B cell (primary cell): ENCODE measurements at regions not wholly inside any gene's neighbourhood (a gene's known extent, or its start where the extent isn't known, plus 50 kb on each side); places are given as distances from the start of the nearest gene placed in this dataset.

ENCODE experiments used
- ATAC-seq: fragments of 200-7000 bp; cut with Tn5 transposase; one replicate; pipeline ENCODE4 v1.10.0; 2021; ENCODE audit warnings: low read depth, mild to moderate bottlenecking, moderate number of reproducible peaks, moderate library complexity
- CTCF ChIA-PET: fragments of 350-600 bp; sonication (Branson Sonifier 250); formaldehyde crosslinking; loops from one replicate; lab custom pipeline; 2021; ENCODE audit warnings: antibody characterized with exemption, inconsistent platforms; lab: Charles Lee
- POLR2A ChIA-PET: fragments of 350-600 bp; sonication (Branson Sonifier 250); formaldehyde crosslinking; loops from one replicate; lab custom pipeline; 2021; ENCODE audit warnings: antibody characterized with exemption; lab: Charles Lee
- DNase-seq: peaks from one replicate; pipeline ENCODE4 v3.0.0; 2013
- H2AFZ ChIP-seq: 2 replicates; pipeline ENCODE4 v1.6.1; 2012; ENCODE audit warnings: mild to moderate bottlenecking, low read depth, low read length; ENCODE audit not compliant: insufficient read depth, poor library complexity, severe bottlenecking
- H3K27ac ChIP-seq, 2 donors: 1 replicate in 1 of 2; 2 replicates in 1 of 2; pipeline ENCODE4 v1.5.1; 2012 to 2013; ENCODE audit warnings: low read length in 2 of 2, mild to moderate bottlenecking in 2 of 2, moderate library complexity in 1 of 2
- H3K27me3 ChIP-seq, 4 experiments: fragments of 200-600 bp in 1 of 4; sonication (generic) in 1 of 4; replicated peaks in 1 of 4; 1 replicate in 2 of 4; 2 replicates in 2 of 4; pipeline versions ENCODE4 v1.6.1 to v1.7.0; 2013 to 2016; ENCODE audit warnings: low read length in 3 of 4, mild to moderate bottlenecking in 2 of 4, mixed read lengths in 1 of 4, moderate library complexity in 1 of 4; ENCODE audit not compliant: insufficient read depth in 4 of 4, control insufficient read depth in 3 of 4; ENCODE audit errors: control extremely low read depth in 1 of 4
- H3K36me3 ChIP-seq, 2 experiments: replicated peaks in 1 of 2; 1 replicate in 1 of 2; 2 replicates in 1 of 2; pipeline versions ENCODE4 v1.6.1 to v1.7.1; 2013; ENCODE audit warnings: low read length in 1 of 2; ENCODE audit not compliant: insufficient read depth in 2 of 2, control insufficient read depth in 1 of 2; ENCODE audit errors: control extremely low read depth in 1 of 2, extremely low read depth in 1 of 2
- H3K4me1 ChIP-seq, 2 donors: fragments of 200-600 bp in 1 of 2; sonication (generic) in 1 of 2; 1 replicate in 1 of 2; 2 replicates in 1 of 2; pipeline versions ENCODE4 v1.5.1 to v1.6.1; 2013 to 2017; ENCODE audit warnings: low read length in 2 of 2; ENCODE audit not compliant: control insufficient read depth in 2 of 2, insufficient read depth in 2 of 2
- H3K4me2 ChIP-seq: replicated peaks from 2 replicates; pipeline ENCODE3; 2012; ENCODE audit warnings: mild to moderate bottlenecking, low read depth, low read length; ENCODE audit not compliant: poor library complexity, severe bottlenecking
- H3K4me3 ChIP-seq, 5 experiments: fragments of 200-600 bp in 1 of 5; sonication (generic) in 1 of 5; 1 replicate in 3 of 5; 2 replicates in 2 of 5; pipeline versions ENCODE4 v1.5.1 to v1.7.0; 2011 to 2016; ENCODE audit warnings: low read length in 4 of 5, mild to moderate bottlenecking in 4 of 5, low read depth in 2 of 5, control low read depth in 1 of 5, moderate library complexity in 1 of 5; ENCODE audit not compliant: insufficient read depth in 1 of 5; ENCODE audit errors: control extremely low read depth in 1 of 5, extremely low read depth in 1 of 5
- H3K79me2 ChIP-seq: fragments of 200-600 bp; sonication (generic); one replicate; pipeline ENCODE4 v1.6.0; 2016; ENCODE audit warnings: low read length; ENCODE audit not compliant: control insufficient read depth, insufficient read depth
- H3K9ac ChIP-seq: fragments of 200-600 bp; sonication (generic); 2 replicates; pipeline ENCODE4 v1.6.1; 2017; ENCODE audit warnings: mild to moderate bottlenecking, low read length, moderate library complexity
- H3K9me3 ChIP-seq, 3 donors: one replicate each; pipeline versions ENCODE4 v1.6.1 to v1.7.1; 2013; ENCODE audit warnings: low read length in 2 of 3; ENCODE audit not compliant: control insufficient read depth in 2 of 3, insufficient read depth in 1 of 3; ENCODE audit errors: control extremely low read depth in 1 of 3
- H4K20me1 ChIP-seq: 2 replicates; pipeline ENCODE4 v1.6.0; 2012; ENCODE audit warnings: mild to moderate bottlenecking, low read length; ENCODE audit not compliant: insufficient read depth, control insufficient read depth, poor library complexity, severe bottlenecking
- H3K27ac Mint-ChIP-seq: one replicate; pipeline ENCODE4 v1.8.0; 2021; ENCODE audit warnings: mixed read lengths
- H3K27me3 Mint-ChIP-seq: one replicate; pipeline ENCODE4 v1.8.0; 2021; ENCODE audit warnings: mixed read lengths
- H3K4me1 Mint-ChIP-seq: one replicate; pipeline ENCODE4 v1.8.0; 2021; ENCODE audit warnings: mixed read lengths
- H3K4me3 Mint-ChIP-seq: one replicate; pipeline ENCODE4 v1.8.0; 2021; ENCODE audit warnings: mixed read lengths
- H3K9me3 Mint-ChIP-seq: one replicate; pipeline ENCODE4 v1.8.0; 2022; ENCODE audit warnings: mixed read lengths; ENCODE audit not compliant: insufficient read depth
- EZH2 ChIP-seq: IDR thresholded peaks from 2 replicates; pipeline ENCODE4 v1.6.1; 2012; ENCODE audit warnings: borderline replicate concordance, low read depth, mild to moderate bottlenecking, moderate library complexity, low read length; ENCODE audit not compliant: insufficient read depth, poor library complexity, severe bottlenecking
- WGBS: methylation state at CpG from one replicate; pipeline ENCODE4 v1.1.5; 2013; ENCODE audit warnings: missing lambda C conversion rate; ENCODE audit not compliant: insufficient coverage; 5-methylcytosine and 5-hydroxymethylcytosine counted together
- intact Hi-C: fragments of 100-400 bp; cut with micrococcal nuclease; formaldehyde crosslinking; loops from one replicate; pipeline ENCODE4 v1.10.0; 2022
- TF ChIP-seq, protein P1 (sequence below): fragments of 200-600 bp; IDR thresholded peaks from one replicate; pipeline ENCODE4 v1.8.0; 2022; ENCODE audit warnings: antibody characterized with exemption, mild to moderate bottlenecking

DNA sequence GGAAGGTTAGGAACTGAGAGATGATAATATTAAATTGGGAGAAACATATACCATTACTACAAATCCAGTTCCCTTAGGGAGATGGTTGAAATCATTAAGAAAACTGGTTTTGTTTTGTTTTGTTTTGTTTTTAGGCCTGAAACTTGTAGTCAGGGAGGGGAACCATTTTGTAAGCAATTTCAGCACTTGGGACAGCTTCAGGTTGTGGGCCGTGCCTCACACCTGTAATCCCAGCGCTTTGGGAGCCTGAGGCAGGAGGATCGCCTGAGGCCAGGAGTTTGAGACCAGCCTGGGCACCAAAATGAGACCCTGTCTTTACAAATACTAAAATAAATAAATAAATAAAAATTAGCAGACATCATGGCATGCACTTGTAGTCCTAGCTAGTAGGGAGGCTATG is 694.3 kb upstream of the NR5A2 start:
- Histone ChIP-seq H3K79me2 (no peaks in the 10 kb centered on the region), H3K36me3 (no peaks in the 10 kb centered on the region), H3K4me1 (peaks cover 0 to 7% of the 10 kb centered on the region in 2 donors), H3K9me3 (peaks cover 0 to 6% (median 0%) of the 10 kb centered on the region in 3 donors), H3K27me3 (no peaks in the 10 kb centered on the region), H4K20me1 (no peaks in the 10 kb centered on the region), H3K9ac (no peak overlapping the region), H2AFZ (no peak overlapping the region), H3K4me3 (no peak overlapping the region), H3K27ac (no peak overlapping the region), H3K4me2 (no peak overlapping the region)
- intact Hi-C loops: no loop called here
- TF ChIP-seq EZH2: no peak
- TF ChIP-seq, protein P1, sequence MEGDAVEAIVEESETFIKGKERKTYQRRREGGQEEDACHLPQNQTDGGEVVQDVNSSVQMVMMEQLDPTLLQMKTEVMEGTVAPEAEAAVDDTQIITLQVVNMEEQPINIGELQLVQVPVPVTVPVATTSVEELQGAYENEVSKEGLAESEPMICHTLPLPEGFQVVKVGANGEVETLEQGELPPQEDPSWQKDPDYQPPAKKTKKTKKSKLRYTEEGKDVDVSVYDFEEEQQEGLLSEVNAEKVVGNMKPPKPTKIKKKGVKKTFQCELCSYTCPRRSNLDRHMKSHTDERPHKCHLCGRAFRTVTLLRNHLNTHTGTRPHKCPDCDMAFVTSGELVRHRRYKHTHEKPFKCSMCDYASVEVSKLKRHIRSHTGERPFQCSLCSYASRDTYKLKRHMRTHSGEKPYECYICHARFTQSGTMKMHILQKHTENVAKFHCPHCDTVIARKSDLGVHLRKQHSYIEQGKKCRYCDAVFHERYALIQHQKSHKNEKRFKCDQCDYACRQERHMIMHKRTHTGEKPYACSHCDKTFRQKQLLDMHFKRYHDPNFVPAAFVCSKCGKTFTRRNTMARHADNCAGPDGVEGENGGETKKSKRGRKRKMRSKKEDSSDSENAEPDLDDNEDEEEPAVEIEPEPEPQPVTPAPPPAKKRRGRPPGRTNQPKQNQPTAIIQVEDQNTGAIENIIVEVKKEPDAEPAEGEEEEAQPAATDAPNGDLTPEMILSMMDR: no peak
- no peak for ATAC-seq
- Mint-ChIP-seq H3K27me3 (no peaks in the 10 kb centered on the region), H3K9me3 (no peaks in the 10 kb centered on the region), H3K4me3 (no peak overlapping the region), H3K4me1 (peaks cover 6% of the 10 kb centered on the region), H3K27ac (no peak overlapping the region)
- DNase-seq: no peak
- 100% methylated on average over 1 of the region's 3 CpGs for WGBS
- ChIA-PET CTCF (no interaction called here), POLR2A (no interaction called here)

DNA sequence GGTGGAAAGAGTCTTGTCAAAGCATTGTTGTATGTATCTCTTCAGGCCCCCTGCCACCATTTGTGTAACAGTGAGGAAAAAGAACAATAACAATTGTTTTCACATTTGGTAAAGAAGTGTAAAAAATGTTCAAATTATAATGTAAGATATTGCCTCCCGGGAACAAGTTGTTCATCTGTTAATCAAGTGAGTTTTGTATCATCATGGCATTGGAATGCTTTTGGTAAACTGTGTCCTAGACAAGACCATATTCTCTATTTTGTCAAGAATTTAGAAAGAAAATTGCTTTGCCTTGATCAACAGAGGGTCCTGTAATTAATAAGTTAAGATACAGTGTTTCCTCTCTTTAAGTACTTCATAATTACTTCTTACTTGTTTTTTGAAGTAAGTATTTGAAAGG is 692.0 kb upstream of the NR5A2 start:
- H3K27me3 ChIP-seq: no peaks in the 10 kb centered on the region
- no peak overlapping the region for H3K9ac ChIP-seq
- WGBS: no CpG with 5 or more reads among the region's 1 CpG
- H3K9me3 Mint-ChIP-seq: no peaks in the 10 kb centered on the region
- H3K27me3 Mint-ChIP-seq: peaks cover 5% of the 10 kb centered on the region
- H4K20me1 ChIP-seq: no peaks in the 10 kb centered on the region
- no peak overlapping the region for H3K27ac Mint-ChIP-seq
- H3K4me1 ChIP-seq: no peaks in the 10 kb centered on the region
- ChIA-PET POLR2A (no interaction called here), CTCF (no interaction called here)
- no peak overlapping the region for H3K4me3 Mint-ChIP-seq
- no peaks in the 10 kb centered on the region for H3K79me2 ChIP-seq
- TF ChIP-seq EZH2: no peak
- TF ChIP-seq, protein P1: no peak
- intact Hi-C loops: no loop called here
- no peak overlapping the region for H3K4me3 ChIP-seq
- peaks cover 0 to 6% (median 0%) of the 10 kb centered on the region in 3 donors for H3K9me3 ChIP-seq
- H2AFZ ChIP-seq: no peak overlapping the region
- no peak overlapping the region for H3K4me2 ChIP-seq
- H3K27ac ChIP-seq: no peak overlapping the region
- ATAC-seq (no peak), DNase-seq (no peak)
- no peaks in the 10 kb centered on the region for H3K4me1 Mint-ChIP-seq
- no peaks in the 10 kb centered on the region for H3K36me3 ChIP-seq
